ENCODE measurements at regions not wholly inside any gene's neighbourhood (a gene's known extent, or its start where the extent isn't known, plus 50 kb on each side); places are given as distances from the start of the nearest gene placed in this dataset.

DNA sequence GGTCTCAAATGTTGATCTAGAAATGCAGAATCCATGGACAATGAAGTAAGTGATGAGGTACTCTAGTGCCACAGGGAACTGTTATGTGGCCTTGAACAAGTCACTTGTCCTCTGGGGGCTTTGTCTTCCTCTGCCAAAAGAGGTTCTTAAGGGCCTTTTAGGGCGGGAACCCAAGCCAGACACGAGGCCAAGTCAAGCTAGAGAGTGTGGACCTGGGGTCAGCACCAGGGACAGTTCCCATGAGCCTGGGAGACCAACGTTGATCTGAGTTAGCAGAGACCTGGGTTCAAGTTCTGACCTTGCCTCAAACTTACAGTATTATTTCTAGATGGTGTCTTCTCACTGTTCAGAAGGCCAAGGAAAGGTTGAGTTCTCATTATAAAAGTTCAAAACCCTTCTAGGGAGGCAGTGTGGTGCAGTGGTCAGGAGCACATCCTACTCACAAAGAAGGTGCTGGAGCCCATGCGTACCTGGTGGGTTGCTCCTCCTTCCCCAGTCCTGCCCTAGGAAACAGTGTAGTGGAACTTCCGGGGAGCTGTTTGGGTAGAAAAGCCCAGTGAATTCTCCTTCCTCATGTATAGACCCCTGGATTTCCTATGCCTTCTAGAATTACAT, 121.5 kb downstream of the CHST1 start:
- ChIA-PET POLR2A (interaction anchor here (0.6 kb wide), 1 partner anchor 140 kb away, joined by 3 read pairs; no protein-coding TSS in a partner anchor), CTCF (no interaction called here)
- no TSS peak for BruUV-seq (replicated peaks)

DNA sequence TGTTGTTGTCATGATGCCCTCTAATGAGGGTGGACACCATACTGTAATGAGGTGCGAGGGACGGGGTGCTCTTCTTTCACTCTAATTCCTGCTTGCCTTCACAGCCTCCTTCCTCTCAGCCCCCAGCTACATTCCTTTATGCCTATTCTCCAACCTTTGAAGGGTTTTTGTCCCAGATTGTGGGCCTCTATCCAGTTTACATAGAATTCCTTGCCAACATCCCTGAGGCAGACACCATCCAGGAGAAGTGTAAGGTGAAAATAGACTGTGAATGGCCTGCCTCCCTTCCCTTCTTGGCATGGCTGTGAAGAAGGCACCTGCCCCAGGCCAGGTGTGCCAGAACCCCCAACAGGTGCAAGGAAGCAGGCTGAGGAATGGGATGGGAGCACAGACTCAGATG, 122.3 kb downstream of the CHST1 start:
- DNase-seq: no peak
- TF ChIP-seq CTCF (IDR thresholded peaks at IDR 0.05; ENCODE audit: insufficient read depth in 1 of 2, low read depth in 1 of 2, low read length in 1 of 2, severe bottlenecking in 1 of 2, unreplicated experiment in 1 of 2): no peak
- ChIA-PET CTCF (no interaction called here), POLR2A (no interaction called here)
- H3K27me3 Mint-ChIP-seq (ENCODE audit: insufficient read depth, unreplicated experiment): peaks cover 22% of the 10 kb centered on the region
- no TSS peak for BruUV-seq (replicated peaks)
- H3K4me1 ChIP-seq: no peaks in the 10 kb centered on the region
- intact Hi-C loops (cut with micrococcal nuclease; ENCODE audit: unreplicated experiment): no loop called here
- H3K27me3 ChIP-seq (replicated peaks; ENCODE audit: control insufficient read depth, insufficient read depth, low read length): no peaks in the 10 kb centered on the region
- no peaks in the 10 kb centered on the region for H3K4me1 Mint-ChIP-seq (ENCODE audit: low read depth, unreplicated experiment)
- no peak overlapping the region for H3K4me3 Mint-ChIP-seq (ENCODE audit: unreplicated experiment)
- no peaks in the 10 kb centered on the region for H3K9me3 Mint-ChIP-seq (ENCODE audit: unreplicated experiment)
- no peak overlapping the region for H3K27ac Mint-ChIP-seq (ENCODE audit: unreplicated experiment)
- no peaks in the 10 kb centered on the region for H3K9me3 ChIP-seq
- no peaks in the 10 kb centered on the region for H3K36me3 Mint-ChIP-seq (ENCODE audit: insufficient read depth, unreplicated experiment)
- H3K4me3 ChIP-seq (ENCODE audit: low read depth, low read length): no peak overlapping the region
- H3K36me3 ChIP-seq (ENCODE audit: control insufficient read depth, insufficient read depth, low read length): no peaks in the 10 kb centered on the region

More for the DNA sequence above, 121.5 kb downstream of the CHST1 start:
- Mint-ChIP-seq H3K4me3 (ENCODE audit: unreplicated experiment) (no peak overlapping the region), H3K27ac (ENCODE audit: unreplicated experiment) (no peak overlapping the region), H3K4me1 (ENCODE audit: low read depth, unreplicated experiment) (no peaks in the 10 kb centered on the region), H3K27me3 (ENCODE audit: insufficient read depth, unreplicated experiment) (peaks cover 27% of the 10 kb centered on the region), H3K9me3 (ENCODE audit: unreplicated experiment) (no peaks in the 10 kb centered on the region), H3K36me3 (ENCODE audit: insufficient read depth, unreplicated experiment) (no peaks in the 10 kb centered on the region)
- Histone ChIP-seq H3K4me3 (ENCODE audit: low read depth, low read length) (no peak overlapping the region), H3K36me3 (ENCODE audit: control insufficient read depth, insufficient read depth, low read length) (no peaks in the 10 kb centered on the region), H3K27me3 (replicated peaks; ENCODE audit: control insufficient read depth, insufficient read depth, low read length) (no peaks in the 10 kb centered on the region), H3K4me1 (no peaks in the 10 kb centered on the region), H3K9me3 (no peaks in the 10 kb centered on the region)
- DNase-seq: peak in 1 of 2 experiments; percentile 21
- TF ChIP-seq CTCF (IDR thresholded peaks at IDR 0.05; ENCODE audit: insufficient read depth in 1 of 2, low read depth in 1 of 2, low read length in 1 of 2, severe bottlenecking in 1 of 2, unreplicated experiment in 1 of 2): no peak
- intact Hi-C loops (cut with micrococcal nuclease; ENCODE audit: unreplicated experiment): no loop called here

DNA sequence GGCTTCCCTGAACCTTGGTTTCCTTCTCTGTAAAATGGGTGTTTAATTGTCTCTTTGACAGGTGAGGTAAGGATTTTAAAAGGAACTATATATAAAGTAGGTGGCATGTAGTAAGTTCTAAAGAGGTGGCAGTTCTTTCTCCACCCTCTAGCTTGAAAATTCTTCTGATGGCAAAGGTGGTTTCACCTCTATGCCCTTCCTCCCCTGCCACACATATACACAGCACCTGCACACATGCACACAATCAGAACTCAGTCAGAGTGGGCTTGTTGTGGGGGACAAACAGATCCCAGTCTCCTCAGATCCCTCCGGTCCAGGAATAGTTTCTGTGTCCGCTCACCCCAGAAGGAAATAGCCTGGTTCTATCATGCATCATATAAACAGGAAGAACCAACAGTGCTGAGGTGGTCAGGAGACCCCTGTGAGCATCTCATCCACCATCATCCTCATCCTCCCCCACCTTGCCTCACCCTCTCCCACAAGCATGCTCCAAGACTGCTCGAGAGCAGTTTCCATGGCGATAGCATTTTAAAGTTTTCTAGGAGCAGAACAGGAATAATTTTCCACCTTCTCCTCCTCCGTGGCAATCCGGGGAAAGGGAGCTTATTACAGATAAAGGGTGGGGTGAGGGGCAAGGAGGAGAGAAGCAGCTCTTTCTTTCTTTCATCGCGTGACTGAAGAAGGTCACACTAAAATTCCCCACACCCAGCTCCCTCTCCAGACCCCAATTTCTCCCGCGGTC, 123.6 kb downstream of the CHST1 start:
- peaks cover 18% of the 10 kb centered on the region for H3K27me3 Mint-ChIP-seq (ENCODE audit: insufficient read depth, unreplicated experiment)
- no peak for TF ChIP-seq CTCF (IDR thresholded peaks at IDR 0.05; ENCODE audit: insufficient read depth in 1 of 2, low read depth in 1 of 2, low read length in 1 of 2, severe bottlenecking in 1 of 2, unreplicated experiment in 1 of 2)
- Histone ChIP-seq H3K4me3 (ENCODE audit: low read depth, low read length) (no peak overlapping the region), H3K9me3 (no peaks in the 10 kb centered on the region), H3K4me1 (no peaks in the 10 kb centered on the region), H3K36me3 (ENCODE audit: control insufficient read depth, insufficient read depth, low read length) (no peaks in the 10 kb centered on the region), H3K27me3 (replicated peaks; ENCODE audit: control insufficient read depth, insufficient read depth, low read length) (no peaks in the 10 kb centered on the region)
- no TSS peak for BruUV-seq (replicated peaks)
- no peak for DNase-seq
- no peaks in the 10 kb centered on the region for H3K4me1 Mint-ChIP-seq (ENCODE audit: low read depth, unreplicated experiment)
- H3K9me3 Mint-ChIP-seq (ENCODE audit: unreplicated experiment): no peaks in the 10 kb centered on the region
- intact Hi-C loops (cut with micrococcal nuclease; ENCODE audit: unreplicated experiment): no loop called here
- CTCF ChIA-PET: no interaction called here
- H3K36me3 Mint-ChIP-seq (ENCODE audit: insufficient read depth, unreplicated experiment): no peaks in the 10 kb centered on the region
- no peak overlapping the region for H3K4me3 Mint-ChIP-seq (ENCODE audit: unreplicated experiment)
- H3K27ac Mint-ChIP-seq (ENCODE audit: unreplicated experiment): no peak overlapping the region
- POLR2A ChIA-PET: no interaction called here

Measured in Caco-2 (cell line).